ENCODE measurements at regions not wholly inside any gene's neighbourhood (a gene's known extent, or its start where the extent isn't known, plus 50 kb on each side); places are given as distances from the start of the nearest gene placed in this dataset.

- TF ChIP-seq CAMTA2 (CRISPR knock-in tag; conservative IDR thresholded peaks at IDR 0.05), result no peak
- TF ChIP-seq IRF1 (CRISPR knock-in tag; IDR thresholded peaks at IDR 0.05; ENCODE audit: borderline replicate concordance), result no peak
- no peak for TF ChIP-seq ZNF644 (tag; IDR thresholded peaks at IDR 0.05; ENCODE audit: low read depth)
- TF ChIP-seq ZNF24 (IDR thresholded peaks at IDR 0.05), result no peak
- TF ChIP-seq ZNF253 (CRISPR knock-in tag; conservative IDR thresholded peaks at IDR 0.05), result no peak
- no peak for TF ChIP-seq EZH2 (IDR thresholded peaks at IDR 0.05; ENCODE audit: borderline replicate concordance, low read depth, low read length)
Measured at GRCh38 chr19:30236587-30236986, 135.6 kb upstream of the ZNF536 start.

Measured in K562 (cell line).